Stomach (tissue), 8 donors: ENCODE measurements at regions not wholly inside any gene's neighbourhood (a gene's known extent, or its start where the extent isn't known, plus 50 kb on each side); places are given as distances from the start of the nearest gene placed in this dataset.
A peak's percentile ranks its signal among the peaks of the same experiment; 100 is the strongest.
"Not testable (repeated sequence)": the region's sequence is repeated elsewhere in the genome, so short reads cannot be mapped to it uniquely, and the experiment has no call there.

ENCODE experiments used
- DNase-seq, 2 donors: peaks; one replicate each; pipeline versions ENCODE4 v3.0.0 to v3.0.0-alpha.2; 2013 to 2019
- H3K27ac ChIP-seq, 5 donors: fragments of 200-600 bp in 4 of 5; sonication (generic) in 4 of 5; one replicate each; pipeline ENCODE4 v1.5.1; 2013 to 2019; ENCODE audit warnings: mild to moderate bottlenecking in 1 of 5, moderate library complexity in 1 of 5
- H3K27me3 ChIP-seq, 3 donors: fragments of 200-600 bp; sonication (generic); one replicate each; pipeline ENCODE4 v1.5.1; 2017 to 2019; ENCODE audit warnings: mixed run types in 1 of 3
- H3K36me3 ChIP-seq, 4 donors: fragments of 200-600 bp; sonication (generic); 1 replicate in 3 of 4; 2 replicates in 1 of 4; pipeline ENCODE4 v1.5.1; 2016 to 2019
- H3K4me1 ChIP-seq, 4 donors: fragments of 200-600 bp; sonication (generic); one replicate each; pipeline ENCODE4 v1.5.1; 2016 to 2019
- H3K4me3 ChIP-seq, 4 donors: fragments of 200-600 bp; sonication (generic) in 3 of 4; one replicate each; pipeline ENCODE4 v1.5.1; 2016 to 2019; ENCODE audit warnings: mild to moderate bottlenecking in 1 of 4
- H3K9me3 ChIP-seq, 4 donors: fragments of 200-600 bp; sonication (generic); one replicate each; pipeline ENCODE4 v1.5.1; 2016 to 2019
- EP300 ChIP-seq: sonication (generic); formaldehyde crosslinking; IDR thresholded peaks from one replicate; pipeline ENCODE4 v1.6.1; 2017; ENCODE audit warnings: antibody characterized with exemption
- POLR2A ChIP-seq, 4 donors: fragments of 450-650 bp; IDR thresholded peaks; one replicate each; pipeline ENCODE4 v1.6.1; 2016; ENCODE audit warnings: antibody characterized with exemption in 4 of 4, control low read depth in 2 of 4, mild to moderate bottlenecking in 1 of 4, moderate library complexity in 1 of 4
- POLR2AphosphoS5 ChIP-seq, 3 donors: sonication (generic); formaldehyde crosslinking; IDR thresholded peaks; one replicate each; pipeline ENCODE4 v1.6.1; 2016; ENCODE audit warnings: antibody characterized with exemption in 3 of 3
- WGBS, 5 donors: extraction: QIAGEN DNeasy Blood & Tissue Kit in 3 of 5; methylation state at CpG; one replicate each; pipeline versions ENCODE4 v1.1.5 to v1.1.7; 2013 to 2018; 5-methylcytosine and 5-hydroxymethylcytosine counted together
- intact Hi-C: fragments of 100-400 bp; cut with DNase I; formaldehyde crosslinking; loops from one replicate; pipeline ENCODE4 v1.15.1; 2023; ENCODE audit warnings: low total_unique reads
- TF ChIP-seq, protein P1 (sequence below), 7 experiments: fragments of 450-650 bp in 4 of 7; fragments of 200-600 bp in 3 of 7; sonication (generic) in 3 of 7; IDR thresholded peaks; one replicate each; pipeline ENCODE4 v1.5.1; 2016 to 2019; ENCODE audit warnings: antibody characterized with exemption in 7 of 7, control low read depth in 2 of 7, mild to moderate bottlenecking in 1 of 7
- donor health status: healthy with polysubstance abuse.
- donor health status: Bipolar disorder and iron deficiency.
- donor health status: healthy.

DNA sequence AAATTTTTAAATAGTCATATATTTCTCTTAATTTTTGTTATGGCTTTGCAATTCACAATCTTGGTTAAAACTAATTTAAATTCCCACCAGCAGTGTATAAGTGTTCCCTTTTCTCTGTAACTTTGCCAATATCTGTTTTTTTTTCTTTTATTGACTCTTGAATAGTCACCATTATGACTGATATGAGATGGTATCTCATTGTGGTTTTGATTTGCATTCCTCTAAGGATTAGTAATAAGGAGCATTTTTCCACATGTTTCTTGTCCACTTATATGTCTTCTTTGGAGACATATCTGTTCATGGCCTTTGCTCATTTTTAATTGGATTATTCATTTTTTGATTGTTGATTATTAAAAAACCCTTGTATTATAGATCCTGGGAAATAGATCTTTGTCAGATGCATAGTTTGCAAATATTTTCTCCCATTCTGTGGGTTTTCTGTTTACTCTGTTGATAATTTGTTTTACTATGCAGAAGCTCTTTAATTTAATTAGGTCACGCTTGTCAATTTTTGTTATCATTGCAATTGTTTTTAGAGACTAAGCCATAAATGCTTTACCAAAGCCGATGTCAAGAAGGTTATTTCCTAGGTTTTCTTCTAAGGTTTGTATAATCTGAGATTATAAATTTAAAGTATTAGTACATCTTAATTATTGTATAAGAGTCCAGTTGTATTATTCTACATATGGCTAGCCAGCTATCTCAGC is 610.9 kb downstream of the CHSY3 start:
- Histone ChIP-seq H3K27me3 (no peaks in the 10 kb centered on the region), H3K27ac (no peak overlapping the region), H3K4me1 (no peaks in the 10 kb centered on the region), H3K4me3 (no peak overlapping the region), H3K9me3 (peaks cover 0 to 31% (median 3%) of the 10 kb centered on the region in 4 donors), H3K36me3 (no peaks in the 10 kb centered on the region)
- DNase-seq = no peak
- TF ChIP-seq EP300 (no peak), POLR2AphosphoS5 (IDR thresholded peaks at IDR 0.05) (no peak)
- 83 to 93% (median 91%) methylated on average over 2 of the region's 2 CpGs for WGBS, 5 donors
- intact Hi-C loops = no loop called here

DNA sequence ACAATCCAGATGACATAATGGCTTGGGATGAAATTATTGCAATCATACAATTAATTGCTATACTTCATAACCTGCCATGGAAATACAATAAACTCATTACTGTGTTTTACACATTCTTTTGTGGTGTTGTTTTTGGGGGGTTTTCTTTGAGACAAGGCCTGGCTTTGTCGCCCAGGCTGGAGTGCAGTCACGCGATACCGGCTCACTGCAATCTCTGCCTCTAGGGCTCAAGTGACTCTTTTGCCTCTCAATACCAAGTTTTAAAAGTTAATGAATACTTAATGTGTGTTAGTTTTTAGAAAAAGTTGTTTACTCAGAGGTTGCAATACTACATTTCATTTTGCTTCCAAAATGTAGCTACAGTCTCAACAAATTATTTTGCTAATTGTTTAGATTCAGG is 598.4 kb downstream of the CHSY3 start:
- Histone ChIP-seq H3K9me3 (peaks cover 0 to 16% (median 0%) of the 10 kb centered on the region in 4 donors), H3K36me3 (no peaks in the 10 kb centered on the region), H3K4me1 (no peaks in the 10 kb centered on the region), H3K4me3 (no peak overlapping the region), H3K27me3 (no peaks in the 10 kb centered on the region), H3K27ac (no peak overlapping the region)
- DNase-seq = no peak
- TF ChIP-seq POLR2A (IDR thresholded peaks at IDR 0.05) (no peak), EP300 (no peak), POLR2AphosphoS5 (IDR thresholded peaks at IDR 0.05) (no peak)
- TF ChIP-seq, protein P1, sequence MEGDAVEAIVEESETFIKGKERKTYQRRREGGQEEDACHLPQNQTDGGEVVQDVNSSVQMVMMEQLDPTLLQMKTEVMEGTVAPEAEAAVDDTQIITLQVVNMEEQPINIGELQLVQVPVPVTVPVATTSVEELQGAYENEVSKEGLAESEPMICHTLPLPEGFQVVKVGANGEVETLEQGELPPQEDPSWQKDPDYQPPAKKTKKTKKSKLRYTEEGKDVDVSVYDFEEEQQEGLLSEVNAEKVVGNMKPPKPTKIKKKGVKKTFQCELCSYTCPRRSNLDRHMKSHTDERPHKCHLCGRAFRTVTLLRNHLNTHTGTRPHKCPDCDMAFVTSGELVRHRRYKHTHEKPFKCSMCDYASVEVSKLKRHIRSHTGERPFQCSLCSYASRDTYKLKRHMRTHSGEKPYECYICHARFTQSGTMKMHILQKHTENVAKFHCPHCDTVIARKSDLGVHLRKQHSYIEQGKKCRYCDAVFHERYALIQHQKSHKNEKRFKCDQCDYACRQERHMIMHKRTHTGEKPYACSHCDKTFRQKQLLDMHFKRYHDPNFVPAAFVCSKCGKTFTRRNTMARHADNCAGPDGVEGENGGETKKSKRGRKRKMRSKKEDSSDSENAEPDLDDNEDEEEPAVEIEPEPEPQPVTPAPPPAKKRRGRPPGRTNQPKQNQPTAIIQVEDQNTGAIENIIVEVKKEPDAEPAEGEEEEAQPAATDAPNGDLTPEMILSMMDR (IDR thresholded peaks at IDR 0.05) = no peak
- WGBS, 5 donors = 87 to 93% (median 89%) methylated on average over 4 of the region's 4 CpGs
- intact Hi-C loops = no loop called here

DNA sequence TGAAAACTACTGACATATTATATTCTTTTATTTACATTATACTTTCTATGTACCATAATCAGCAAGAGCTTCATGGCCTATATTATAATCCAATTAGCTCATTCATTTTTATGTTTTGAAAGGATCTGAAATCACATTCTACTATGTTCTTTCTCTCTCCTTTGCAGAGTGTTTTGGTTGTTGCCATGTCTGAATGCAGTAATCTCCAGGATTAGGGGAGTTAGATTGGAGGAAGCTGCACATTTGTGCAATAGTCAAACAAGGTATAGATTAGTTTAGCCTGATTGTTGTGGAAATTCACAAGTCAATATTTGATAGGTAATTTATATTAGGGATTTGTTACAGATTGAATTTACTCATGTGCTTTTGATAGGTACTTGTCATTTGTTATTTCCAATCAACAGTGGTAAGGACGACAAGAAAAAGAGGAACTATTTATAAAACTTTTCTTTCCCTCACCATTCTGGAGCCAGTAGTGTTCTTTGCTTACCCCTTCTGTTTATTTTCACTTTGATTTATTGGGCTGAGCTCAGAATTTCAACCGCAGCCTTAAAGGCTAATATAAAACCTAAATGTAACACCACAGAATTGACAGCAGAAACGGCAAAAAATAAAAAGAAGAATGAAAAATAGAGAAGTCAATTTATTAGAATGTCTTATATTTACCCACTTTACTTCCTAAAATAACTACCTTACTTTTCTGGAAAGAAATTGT is 597.0 kb downstream of the CHSY3 start:
- 18 to 38% (median 33%) methylated on average over 3 of the region's 3 CpGs for WGBS, 5 donors
- H3K4me3 ChIP-seq = no peak overlapping the region
- no peaks in the 10 kb centered on the region for H3K36me3 ChIP-seq
- DNase-seq = peak in 1 of 2 donors; percentile 4
- no peaks in the 10 kb centered on the region for H3K27me3 ChIP-seq
- no peak overlapping the region for H3K27ac ChIP-seq
- intact Hi-C loops = no loop called here
- no peaks in the 10 kb centered on the region for H3K4me1 ChIP-seq
- TF ChIP-seq POLR2AphosphoS5 (IDR thresholded peaks at IDR 0.05) (no peak), POLR2A (IDR thresholded peaks at IDR 0.05) (no peak), EP300 (no peak)
- TF ChIP-seq, protein P1 (IDR thresholded peaks at IDR 0.05) = no peak
- peaks cover 0 to 16% (median 0%) of the 10 kb centered on the region in 4 donors for H3K9me3 ChIP-seq

DNA sequence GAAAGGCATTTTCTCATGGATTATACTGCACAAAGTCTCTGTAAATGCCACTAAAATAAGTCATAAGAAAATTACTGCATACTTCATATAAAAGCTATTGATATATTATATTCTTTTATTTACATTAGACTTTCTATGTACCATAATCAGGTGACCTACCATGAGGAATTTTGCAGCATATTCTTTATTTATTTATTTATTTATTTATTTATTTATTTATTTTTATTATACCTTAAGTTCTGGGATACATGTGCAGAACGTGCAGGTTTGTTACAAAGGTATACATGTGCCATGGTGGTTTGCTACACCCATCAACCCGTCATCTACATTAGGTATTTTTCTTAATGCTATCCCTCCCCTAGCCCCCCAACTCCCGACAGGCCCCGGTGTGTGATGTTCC is 596.2 kb downstream of the CHSY3 start:
- H3K27me3 ChIP-seq, H3K36me3 ChIP-seq, H3K27ac ChIP-seq, DNase-seq, intact Hi-C loops, H3K4me3 ChIP-seq, H3K4me1 ChIP-seq: not testable (repeated sequence)
- 85 to 92% (median 86%) methylated on average over 4 of the region's 4 CpGs for WGBS, 5 donors
- H3K9me3 ChIP-seq = peaks cover 0 to 22% (median 0%) of the 10 kb centered on the region in 4 donors

DNA sequence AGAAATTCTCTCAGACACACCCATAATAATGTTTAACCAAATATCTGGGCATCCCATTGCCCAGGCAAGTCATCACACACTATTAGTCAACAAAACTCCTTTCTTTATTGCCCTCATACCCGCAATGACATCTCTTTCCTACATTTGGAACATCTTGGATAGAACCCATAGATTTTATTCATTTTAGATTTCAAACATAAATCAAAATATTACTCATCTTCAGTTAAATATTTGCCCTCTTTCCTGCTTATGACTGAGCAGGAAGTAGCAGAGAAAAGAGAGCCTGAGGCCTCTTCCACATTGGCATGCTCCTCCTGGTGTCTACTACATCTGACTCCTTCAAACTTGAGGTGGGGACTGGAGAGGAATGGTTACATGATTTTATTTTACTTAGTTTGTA is 592.0 kb downstream of the CHSY3 start:
- Histone ChIP-seq H3K4me3 (no peak overlapping the region), H3K36me3 (no peaks in the 10 kb centered on the region), H3K27me3 (no peaks in the 10 kb centered on the region), H3K27ac (no peak overlapping the region), H3K4me1 (no peaks in the 10 kb centered on the region), H3K9me3 (peaks cover 0 to 34% (median 6%) of the 10 kb centered on the region in 4 donors)
- TF ChIP-seq POLR2AphosphoS5 (IDR thresholded peaks at IDR 0.05) = no peak
- no peak for TF ChIP-seq EP300
- TF ChIP-seq, protein P1 (IDR thresholded peaks at IDR 0.05) = no peak
- no peak for TF ChIP-seq POLR2A (IDR thresholded peaks at IDR 0.05)
- DNase-seq = no peak
- WGBS, 5 donors = 81 to 90% (median 86%) methylated on average over 1 of the region's 1 CpG
- intact Hi-C loops = no loop called here
